Left lobe of liver (tissue), 2 donors: ENCODE measurements at regions not wholly inside any gene's neighbourhood (a gene's known extent, or its start where the extent isn't known, plus 50 kb on each side); places are given as distances from the start of the nearest gene placed in this dataset.
A peak's percentile ranks its signal among the peaks of the same experiment; 100 is the strongest.

ENCODE experiments used
- ATAC-seq: fragments of 200-7000 bp; cut with Tn5 transposase; one replicate; pipeline ENCODE4 v1.9.1; 2020; ENCODE audit warnings: mild to moderate bottlenecking, moderate library complexity
- DNase-seq: peaks from one replicate; pipeline ENCODE4 v3.0.0-alpha.2; 2020; ENCODE audit warnings: low spot score
- donor health status: DM: no; HTN: no; CAD: no; lungs with moderate emphysema.
- donor health status: DM: no; HTN: yes; CAD: no.

DNA sequence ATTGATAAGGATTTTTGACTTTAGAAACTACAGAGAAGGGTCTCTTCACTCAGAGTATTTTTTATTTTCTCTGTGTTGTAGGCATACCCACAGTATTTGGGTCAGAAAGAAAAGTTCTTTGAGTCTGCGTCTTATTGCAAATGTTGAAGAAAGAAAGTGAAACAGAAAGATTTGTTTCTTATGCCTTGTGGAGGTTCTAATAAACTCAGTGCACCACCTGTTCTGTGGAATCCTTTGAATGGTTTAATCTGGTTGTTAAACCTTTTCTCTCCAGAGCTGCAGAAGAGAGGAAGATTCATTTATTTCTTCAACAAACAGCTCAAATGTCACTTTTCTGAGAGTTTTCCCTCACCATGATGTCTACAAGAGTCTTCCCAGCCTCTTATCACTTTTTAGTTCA is 146.6 kb upstream of the PLEKHG7 start:
- DNase-seq (no peak), ATAC-seq (no peak)

DNA sequence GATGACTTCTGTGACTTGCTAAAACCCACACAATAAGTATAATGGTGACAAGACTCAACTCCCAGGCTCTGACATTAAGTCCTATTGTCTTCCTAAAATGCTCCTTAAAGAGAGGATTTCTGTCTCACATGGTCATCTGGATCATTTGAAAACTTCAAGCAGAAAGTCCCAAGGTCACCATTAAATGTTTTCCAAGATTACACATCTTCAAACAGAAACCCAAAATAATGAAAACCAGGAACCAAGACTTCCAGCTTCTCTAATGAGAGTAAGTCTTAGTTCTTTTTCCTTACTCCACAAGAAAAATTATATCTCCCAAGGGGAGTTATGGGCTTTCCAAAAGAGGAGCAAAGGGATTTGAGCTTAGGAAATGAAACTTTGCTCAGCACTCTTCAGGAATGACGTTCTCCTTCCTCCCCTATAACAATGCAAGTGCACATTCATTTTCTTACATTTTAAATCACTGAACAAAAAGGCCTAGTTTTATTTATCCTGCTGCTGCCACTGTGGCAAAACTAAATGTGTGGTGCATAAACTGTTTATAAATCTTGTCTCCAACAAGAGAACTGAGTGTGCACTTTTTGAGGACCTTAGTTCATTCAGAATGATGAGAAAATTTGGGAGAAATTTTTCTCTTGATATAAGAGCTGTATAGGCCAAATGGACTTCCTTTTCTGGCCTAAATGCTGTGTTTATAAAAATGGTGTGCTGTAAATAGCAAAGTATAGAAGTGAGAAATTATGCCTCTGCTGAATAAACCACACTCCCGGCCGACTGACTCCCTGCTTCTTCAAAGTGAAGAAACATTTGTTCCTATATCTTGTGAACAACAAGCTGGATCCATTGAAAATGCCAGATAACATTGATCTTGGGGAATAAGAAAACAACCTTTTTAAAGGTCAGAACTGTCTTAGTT is 148.4 kb upstream of the PLEKHG7 start:
- ATAC-seq (no peak), DNase-seq (no peak)

DNA sequence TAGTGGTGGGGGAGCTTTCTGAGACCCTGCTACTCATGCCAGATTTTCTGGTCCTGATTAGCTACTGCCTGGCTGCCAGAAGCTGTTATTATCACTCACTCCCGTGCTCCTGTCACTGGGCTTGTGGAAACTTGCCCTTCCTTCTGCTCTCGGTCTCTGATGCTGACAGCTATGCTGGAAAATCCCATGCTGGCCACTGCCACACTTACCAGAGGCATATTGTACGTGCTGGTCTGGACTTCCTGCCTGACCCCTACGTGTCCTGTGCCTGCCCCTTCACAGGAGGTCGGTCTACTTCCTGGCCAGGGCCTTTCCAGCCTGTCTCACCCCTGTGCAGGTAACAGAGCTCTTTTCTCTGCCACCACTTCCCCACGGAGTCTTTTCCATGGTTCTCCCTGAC is 149.4 kb upstream of the PLEKHG7 start:
- ATAC-seq (peak; percentile 77), DNase-seq (no peak)

DNA sequence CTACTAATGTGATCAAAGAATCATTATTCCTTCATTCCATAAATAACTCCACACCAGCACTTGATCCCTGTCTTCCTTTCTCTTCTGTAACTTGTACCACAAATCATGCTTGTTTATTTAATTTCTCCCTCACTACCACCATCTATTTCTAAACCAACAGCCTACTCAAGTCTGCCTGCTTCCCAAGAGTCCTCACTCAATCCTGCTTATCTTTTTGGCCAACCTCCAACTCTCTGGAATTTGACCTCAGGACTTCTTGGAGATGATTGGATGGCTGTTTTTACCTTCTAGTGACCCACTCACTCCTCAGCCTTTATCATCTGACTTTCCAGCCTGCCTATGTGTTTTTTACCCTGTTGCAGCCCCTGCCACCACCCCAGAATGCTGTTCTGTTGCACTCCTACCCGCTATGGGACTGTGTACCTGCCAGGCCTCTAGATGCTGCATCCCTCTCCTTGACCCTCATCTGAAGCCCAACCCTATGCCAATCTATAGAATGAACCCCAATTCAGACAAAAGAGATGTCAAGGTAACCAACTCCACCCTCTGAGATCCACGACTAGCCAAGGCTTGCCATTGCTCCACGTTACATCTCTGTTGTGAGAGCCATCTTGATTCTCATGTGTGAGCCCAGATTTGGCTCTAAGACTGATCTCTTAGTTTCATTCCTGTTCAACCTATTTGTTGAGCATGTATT is 150.2 kb upstream of the PLEKHG7 start:
- no peak for DNase-seq
- no peak for ATAC-seq

DNA sequence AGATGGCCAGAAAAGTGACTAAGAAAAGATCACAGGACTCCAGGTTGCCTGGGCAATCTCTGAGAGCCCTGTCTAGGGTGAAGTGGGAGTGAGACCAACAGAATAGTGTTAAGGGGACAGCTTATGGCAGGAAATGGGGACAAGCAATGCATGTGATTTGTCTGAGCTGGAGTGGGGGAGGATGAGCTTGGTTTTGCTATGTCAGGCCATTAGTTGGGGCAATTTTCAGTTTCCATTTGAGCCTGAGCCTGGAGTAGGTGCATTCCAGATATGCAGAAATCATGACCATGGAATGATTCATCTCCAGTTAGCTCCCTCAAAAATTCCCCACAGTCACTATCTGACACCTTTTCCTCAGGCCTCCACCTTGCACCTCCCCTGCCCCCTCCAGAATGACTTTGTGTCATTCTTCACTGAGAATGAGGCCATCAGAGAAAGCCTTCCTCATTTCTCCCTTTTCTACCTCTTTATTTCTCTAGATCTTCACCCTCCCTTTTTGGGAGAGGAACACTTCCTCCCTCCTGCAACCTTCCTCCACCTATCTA is 150.9 kb upstream of the PLEKHG7 start:
- no peak for DNase-seq

DNA sequence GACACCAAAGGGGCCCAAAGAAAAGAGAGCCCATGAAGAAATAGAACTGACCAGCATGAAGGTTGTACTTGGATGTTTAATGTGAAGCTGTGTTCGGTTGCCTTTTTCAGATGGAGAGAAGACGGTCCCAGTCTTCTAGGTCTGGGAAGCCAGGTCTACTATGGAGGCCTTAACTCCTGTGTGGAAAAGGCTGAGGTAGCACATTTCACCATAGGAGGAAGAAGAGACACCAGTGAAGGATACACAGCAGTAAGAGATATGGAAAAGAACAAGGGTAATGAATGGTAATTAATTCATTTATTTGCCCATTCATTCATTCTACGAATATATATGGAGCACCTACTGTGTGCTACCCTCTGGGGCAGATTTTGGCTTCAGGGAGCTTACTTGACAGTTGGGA is 151.6 kb upstream of the PLEKHG7 start:
- no peak for ATAC-seq
- DNase-seq: no peak

More for the DNA sequence above, 150.9 kb upstream of the PLEKHG7 start:
- ATAC-seq: no peak

DNA sequence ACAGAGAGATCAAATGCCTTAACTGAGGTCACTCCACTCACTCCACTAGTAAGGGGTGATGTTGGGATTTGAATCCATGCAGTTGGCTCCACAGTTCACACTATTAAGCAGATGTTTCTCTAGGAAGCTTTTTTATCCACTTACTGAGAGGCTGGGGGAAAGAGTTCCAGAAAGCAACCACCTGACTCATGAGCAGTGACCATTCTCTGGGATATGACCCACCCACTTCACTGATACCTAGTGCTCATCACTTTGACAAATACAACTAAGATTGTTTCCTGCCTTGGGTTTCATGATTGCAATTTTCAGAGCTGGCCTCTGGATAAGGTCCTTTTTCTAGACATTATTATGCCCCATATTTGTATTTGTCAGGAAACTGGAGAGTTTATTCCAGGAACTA is 152.1 kb upstream of the PLEKHG7 start:
- no peak for DNase-seq
- no peak for ATAC-seq

DNA sequence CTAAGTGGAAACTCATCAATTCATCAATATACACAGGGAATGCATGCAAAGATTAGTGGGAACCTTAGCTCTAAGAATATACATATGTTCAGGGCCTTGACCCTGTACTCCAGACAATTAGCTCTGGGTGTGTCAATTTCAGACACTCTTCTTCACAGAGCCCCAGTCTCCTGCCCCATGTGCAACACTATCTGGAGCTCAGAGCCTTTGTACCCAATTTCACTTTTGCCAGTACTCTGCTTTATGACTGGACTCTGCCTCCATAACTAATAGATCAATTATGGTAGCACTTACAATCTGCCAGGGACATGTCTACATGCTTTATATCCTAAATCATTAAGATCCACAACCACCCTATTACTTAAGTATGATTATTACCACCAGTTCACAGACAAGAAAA is 152.5 kb upstream of the PLEKHG7 start:
- DNase-seq (no peak), ATAC-seq (no peak)

DNA sequence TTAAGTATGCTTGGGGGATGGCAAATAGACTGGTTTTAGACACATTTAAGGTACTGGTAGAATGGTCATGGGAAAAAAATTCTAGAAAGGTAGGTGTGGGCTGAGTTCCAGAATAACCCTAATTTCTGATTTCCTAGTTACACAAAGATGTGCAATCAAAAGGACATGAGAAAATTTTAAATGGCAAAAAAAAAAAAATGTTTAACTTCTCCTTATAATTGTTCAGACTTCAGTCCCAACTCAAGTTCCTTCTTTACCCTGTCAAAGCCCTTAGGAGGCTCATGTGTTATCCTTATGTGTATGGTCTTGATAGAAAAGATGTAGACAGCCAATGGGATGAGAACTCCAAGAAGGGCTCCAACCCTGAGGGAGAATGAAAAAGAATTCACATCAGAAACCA is 153.3 kb upstream of the PLEKHG7 start:
- ATAC-seq (no peak), DNase-seq (no peak)

DNA sequence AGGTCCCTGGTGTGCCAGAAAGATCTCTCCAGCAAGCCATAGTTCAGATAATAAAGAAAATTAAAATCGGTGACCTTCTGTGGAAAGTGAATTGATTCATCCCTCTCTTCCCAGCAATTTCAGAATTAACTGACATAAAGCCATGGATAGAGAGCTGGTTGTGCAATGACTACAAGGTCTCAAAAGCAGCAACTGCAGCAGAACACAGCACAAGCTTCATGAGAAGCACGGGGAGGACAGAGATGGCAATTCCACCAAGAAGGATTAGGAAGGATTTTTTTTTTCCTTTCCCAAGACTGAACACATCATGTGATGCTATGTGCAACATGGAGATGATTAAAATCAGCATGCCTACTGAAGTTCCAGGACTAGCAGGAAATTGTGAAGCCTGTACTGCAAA is 154.9 kb upstream of the PLEKHG7 start:
- DNase-seq: no peak
- ATAC-seq: peak; percentile 52

DNA sequence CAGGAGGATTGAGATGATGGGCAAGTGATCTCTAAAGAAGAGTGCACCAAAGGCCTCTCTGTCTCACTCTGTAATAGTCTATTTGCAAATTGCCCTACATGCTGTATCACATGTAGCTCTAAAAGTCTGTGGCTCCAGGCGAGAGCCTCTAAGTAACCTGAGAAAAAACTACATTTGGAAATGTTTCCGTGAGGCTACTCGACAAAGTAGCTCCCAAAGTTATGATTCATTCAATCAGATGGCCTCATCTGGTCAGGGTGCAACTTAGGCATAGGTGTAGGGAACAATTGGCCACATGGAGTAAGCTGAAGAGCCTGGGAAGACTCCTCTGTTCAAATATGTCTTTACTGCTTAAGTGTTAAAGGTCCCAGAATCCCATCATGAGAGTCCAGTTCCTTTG is 155.4 kb upstream of the PLEKHG7 start:
- ATAC-seq: peak; percentile 20
- no peak for DNase-seq

DNA sequence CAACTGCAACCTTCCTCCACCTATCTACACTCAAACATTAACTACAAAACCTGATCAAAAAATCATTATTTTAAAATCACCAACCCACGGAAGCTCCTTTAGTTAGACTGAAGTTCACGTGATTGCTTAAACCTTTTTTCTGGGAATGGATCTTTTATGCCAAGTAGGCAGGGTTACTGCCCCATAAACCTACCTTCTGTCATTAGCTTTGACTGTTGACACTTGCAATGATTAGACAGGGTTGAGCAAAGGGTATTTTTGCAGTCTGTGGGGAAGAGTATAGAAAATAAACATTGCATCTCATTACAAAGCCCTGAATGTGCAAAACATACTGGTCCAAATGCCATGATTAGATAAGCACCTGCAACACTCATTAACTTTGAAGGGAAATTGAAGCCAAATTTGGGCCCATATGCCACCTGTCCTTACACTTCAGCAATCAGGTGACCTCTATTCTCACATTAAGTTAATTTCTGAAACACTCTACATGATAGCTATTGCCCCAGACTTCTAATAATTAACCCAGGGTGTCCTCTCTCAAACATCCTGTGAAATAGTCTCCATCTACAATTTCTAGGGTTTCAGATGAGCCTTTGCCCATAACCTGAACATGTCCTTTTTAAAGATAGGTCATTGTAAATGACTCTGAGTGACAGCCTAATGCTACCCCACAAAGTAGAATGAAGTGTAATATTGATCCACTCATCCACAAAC is 156.0 kb upstream of the PLEKHG7 start:
- peak; percentile 76 for ATAC-seq
- DNase-seq: peak; percentile 58

DNA sequence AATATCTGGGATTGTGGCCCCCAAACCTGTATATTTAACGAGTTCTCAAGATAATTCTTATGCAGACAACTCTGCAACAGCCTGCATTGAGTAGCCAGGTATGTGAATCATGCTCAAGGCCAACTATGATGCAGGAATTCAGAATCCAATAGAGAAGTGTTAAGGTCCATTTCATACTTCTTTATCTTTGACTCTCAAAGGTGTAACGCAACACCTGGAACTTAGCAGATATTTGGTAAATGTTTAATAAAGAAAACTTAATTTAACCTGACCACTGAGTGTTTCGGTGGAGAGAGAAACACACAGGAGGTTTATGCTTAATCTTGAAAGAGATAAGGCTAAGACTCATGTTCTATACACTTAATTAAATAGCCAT is 156.5 kb upstream of the PLEKHG7 start:
- ATAC-seq: peak; percentile 62

DNA sequence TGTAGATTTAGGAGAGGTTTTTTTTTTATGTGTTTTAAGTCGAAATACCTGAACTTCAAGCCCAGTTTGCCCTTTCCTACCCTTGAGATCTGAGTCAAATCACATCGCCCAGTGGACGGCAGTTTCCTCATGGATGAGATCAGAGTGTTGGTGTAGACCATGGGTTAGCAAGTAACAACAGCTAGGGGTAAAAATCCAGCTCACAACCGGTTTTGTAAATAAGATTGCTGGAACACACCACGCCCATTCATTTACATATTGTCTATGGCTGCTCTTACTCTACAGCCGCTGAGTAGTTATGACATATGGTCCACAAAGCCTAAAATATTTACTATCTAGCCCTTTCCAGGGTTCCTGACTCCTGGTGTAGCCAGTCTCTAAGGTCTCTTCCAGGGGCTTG is 158.5 kb upstream of the PLEKHG7 start:
- ATAC-seq (no peak), DNase-seq (no peak)

More for the DNA sequence above, 156.5 kb upstream of the PLEKHG7 start:
- DNase-seq: no peak

DNA sequence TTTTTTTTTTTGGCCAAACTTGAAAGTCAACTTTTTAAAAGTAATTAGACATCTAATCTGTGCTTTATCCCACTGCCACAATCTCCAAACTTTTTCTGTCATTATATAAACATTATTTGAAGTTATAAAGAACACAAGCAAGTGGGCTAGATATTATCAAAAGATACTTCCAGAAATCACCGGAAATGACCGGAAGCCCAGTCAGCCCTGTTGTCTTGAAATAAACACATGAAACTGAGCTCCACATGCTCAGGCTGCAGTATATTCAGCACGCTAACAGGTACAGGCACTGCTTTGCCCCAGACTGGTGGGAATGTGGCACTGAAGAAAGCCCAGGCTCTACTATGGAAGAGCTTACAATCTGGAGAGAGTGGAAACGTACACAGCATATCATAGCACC is 158.9 kb upstream of the PLEKHG7 start:
- no peak for ATAC-seq
- no peak for DNase-seq

DNA sequence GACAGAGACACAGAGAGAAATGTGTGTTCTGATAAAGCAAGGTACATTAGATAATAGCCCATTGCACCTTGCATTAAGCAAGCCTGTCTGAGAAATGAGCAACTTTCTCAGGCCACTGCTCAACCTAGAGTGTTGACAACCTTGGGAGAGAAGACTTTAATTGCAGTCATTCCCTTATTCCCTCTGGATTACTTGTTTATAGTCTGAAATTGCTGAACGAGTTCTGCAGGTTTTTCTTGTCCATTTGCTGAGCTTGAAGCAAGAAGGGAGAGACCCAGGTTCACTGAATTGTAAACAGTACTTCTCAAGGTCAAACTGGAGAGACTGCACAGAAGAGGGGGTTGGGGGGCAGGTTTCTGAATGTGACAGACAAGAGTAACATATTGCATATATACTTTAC is 159.4 kb upstream of the PLEKHG7 start:
- ATAC-seq (no peak), DNase-seq (no peak)

DNA sequence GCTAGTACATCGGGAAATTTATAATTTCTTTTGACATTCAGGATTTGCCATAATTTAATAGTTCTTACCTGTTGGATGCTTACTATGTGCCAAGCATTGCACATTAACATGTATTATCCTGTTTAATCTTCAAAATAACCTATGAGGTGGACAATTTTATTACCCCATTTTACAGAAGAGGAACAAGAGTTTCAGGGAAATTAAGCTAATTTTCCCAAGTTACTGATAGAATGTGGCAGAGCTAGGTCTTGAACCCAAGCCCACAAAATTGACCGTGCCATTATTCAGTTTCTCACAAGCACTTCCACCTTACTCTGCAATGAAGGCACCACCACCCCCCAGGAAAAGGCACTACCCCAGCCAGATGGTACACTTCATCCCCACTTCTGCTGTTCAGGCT is 161.1 kb upstream of the PLEKHG7 start:
- no peak for ATAC-seq
- no peak for DNase-seq

DNA sequence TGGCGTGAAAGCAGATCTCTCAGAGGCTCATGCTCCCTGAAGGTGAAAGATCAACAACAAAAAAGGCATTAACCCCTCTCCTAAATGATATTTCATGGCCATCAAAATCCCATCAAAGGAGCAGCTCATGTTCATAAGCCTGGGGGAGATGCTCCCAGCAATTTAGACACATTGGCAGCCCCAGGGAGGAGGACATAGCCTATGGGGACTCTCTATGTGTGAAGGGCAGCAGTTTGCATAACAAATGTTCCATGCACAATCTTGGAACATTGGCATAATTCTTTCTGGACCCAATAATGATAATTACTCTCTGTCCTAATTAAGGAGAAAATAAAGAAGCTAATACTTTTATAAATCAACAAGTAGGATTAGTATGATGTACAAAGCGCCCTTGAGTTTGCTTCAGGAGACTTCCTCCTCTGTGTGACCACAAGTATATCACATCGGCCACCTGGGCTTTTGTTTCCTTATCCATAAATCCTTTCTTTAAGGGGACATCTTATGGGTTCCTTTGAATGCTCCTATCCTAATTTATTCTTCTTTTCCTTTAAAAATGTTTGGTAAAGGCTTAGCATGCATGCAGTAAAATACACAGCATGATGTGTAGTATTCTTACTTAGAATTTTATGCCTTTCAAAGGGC is 161.9 kb upstream of the PLEKHG7 start:
- no peak for ATAC-seq
- DNase-seq: no peak

DNA sequence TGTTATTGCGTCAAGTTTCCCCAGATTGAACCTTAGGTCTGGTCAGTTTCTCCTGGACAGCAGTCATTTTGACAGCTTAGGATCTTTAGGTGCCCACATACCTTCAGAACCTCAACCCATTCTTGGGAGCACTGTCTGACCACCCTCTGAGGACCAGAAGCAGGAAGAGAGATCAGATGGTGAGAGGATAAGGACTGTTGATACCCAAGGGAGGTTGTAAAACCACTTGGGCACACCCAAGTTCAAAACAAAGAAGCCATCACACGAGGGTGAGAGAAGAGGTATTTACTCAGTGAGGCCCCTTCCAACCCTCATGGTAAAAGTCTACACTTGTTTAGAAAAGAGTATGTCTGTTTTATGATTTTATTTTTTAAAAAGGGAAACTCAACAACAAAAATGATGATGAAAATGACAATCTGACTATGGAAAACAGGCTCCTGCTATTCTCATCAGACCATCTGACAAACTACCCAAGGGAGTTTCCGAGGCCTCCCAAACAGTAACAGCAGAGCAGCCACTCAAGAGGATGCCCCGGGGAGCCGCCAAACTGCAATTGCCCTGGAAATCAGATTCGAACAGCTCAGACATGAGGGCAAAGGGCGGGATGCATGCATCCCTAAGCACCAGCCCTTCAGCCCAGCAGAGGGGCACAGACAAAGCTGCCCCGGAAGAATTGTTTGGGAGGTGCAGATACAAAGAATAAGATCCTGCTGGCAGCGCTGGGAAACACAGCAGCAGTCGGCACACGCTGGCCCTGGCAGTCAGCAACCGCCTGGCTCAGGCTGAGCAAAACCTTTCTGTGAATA is 162.6 kb upstream of the PLEKHG7 start:
- DNase-seq (no peak), ATAC-seq (no peak)

DNA sequence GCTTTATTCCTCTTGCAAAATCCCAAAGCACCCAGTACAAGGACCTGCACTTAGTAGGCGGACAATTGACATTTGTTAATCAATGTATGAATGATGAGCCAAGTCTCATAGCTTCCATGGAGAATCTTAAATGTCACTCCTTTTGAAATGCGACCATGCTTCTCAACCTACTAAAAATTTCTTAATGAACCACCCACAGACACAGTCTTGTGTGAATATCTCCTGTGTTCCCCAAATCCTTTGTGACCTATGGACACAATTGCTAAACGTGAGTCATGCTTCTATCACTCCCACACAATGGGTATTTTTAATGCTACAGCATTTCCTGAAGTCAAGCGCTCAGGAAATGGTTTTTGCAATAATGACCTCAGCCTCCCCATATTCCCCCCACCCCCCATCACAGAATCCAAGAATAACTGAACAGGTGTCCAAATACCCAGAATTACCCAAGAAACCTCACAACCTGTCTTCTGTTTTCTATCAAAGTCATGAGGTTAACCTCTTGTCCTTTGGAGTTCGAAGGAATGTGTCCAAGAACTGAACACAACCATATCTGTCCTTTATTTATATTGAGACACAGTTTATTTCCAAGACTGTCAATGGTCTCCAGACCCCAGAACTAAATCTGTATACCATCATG is 163.6 kb upstream of the PLEKHG7 start:
- DNase-seq (no peak), ATAC-seq (peak; percentile 29)
